H9 (cell line): ENCODE measurements at regions not wholly inside any gene's neighbourhood (a gene's known extent, or its start where the extent isn't known, plus 50 kb on each side); places are given as distances from the start of the nearest gene placed in this dataset.

Source experiments
- DNase-seq: peaks from one replicate; pipeline ENCODE4 v3.0.0-alpha.2; 2017
- H2AFZ ChIP-seq: one replicate; pipeline ENCODE4 v1.6.1; 2013; ENCODE audit warnings: mild to moderate bottlenecking, low read length, control low read depth, moderate library complexity
- H2AK5ac ChIP-seq: 2 replicates; pipeline ENCODE4 v1.6.1; 2013; ENCODE audit warnings: low read length, control low read depth, mixed read lengths; ENCODE audit not compliant: insufficient read length
- H2BK120ac ChIP-seq: one replicate; pipeline ENCODE4 v1.6.1; 2013; ENCODE audit warnings: low read depth, mild to moderate bottlenecking, low read length, control low read depth, inconsistent platforms; ENCODE audit not compliant: poor library complexity, severe bottlenecking
- H2BK12ac ChIP-seq: 2 replicates; pipeline ENCODE4 v1.6.1; 2013; ENCODE audit warnings: low read length, control low read depth, mixed read lengths, low read depth; ENCODE audit not compliant: insufficient read length
- H2BK15ac ChIP-seq: 2 replicates; pipeline ENCODE4 v1.6.1; 2013; ENCODE audit warnings: low read depth, low read length, control low read depth
- H2BK20ac ChIP-seq: one replicate; pipeline ENCODE4 v1.6.1; 2013; ENCODE audit warnings: low read depth, mild to moderate bottlenecking, low read length, control low read depth, inconsistent platforms; ENCODE audit not compliant: poor library complexity, severe bottlenecking
- H2BK5ac ChIP-seq: 2 replicates; pipeline ENCODE4 v1.6.1; 2013; ENCODE audit warnings: low read length, control low read depth, mixed read lengths; ENCODE audit not compliant: insufficient read length
- H3K14ac ChIP-seq: 2 replicates; pipeline ENCODE4 v1.6.1; 2013; ENCODE audit warnings: low read length, control low read depth; ENCODE audit not compliant: insufficient read depth
- H3K18ac ChIP-seq: 2 replicates; pipeline ENCODE4 v1.6.1; 2013; ENCODE audit warnings: low read depth, mild to moderate bottlenecking, mixed read lengths, low read length, control low read depth; ENCODE audit not compliant: insufficient read length
- H3K23ac ChIP-seq: 2 replicates; pipeline ENCODE4 v1.6.1; 2013; ENCODE audit warnings: low read length, control low read depth, mixed read lengths, low read depth; ENCODE audit not compliant: insufficient read length
- H3K23me2 ChIP-seq: 2 replicates; pipeline ENCODE4 v1.6.1; 2013; ENCODE audit warnings: low read depth, mild to moderate bottlenecking, mixed read lengths, low read length, control low read depth; ENCODE audit not compliant: insufficient read length, poor library complexity, severe bottlenecking
- H3K27ac ChIP-seq: 2 replicates; pipeline ENCODE4 v1.5.1; 2013; ENCODE audit warnings: low read length, control low read depth, mixed read lengths, low read depth; ENCODE audit not compliant: insufficient read length
- H3K27me3 ChIP-seq: 2 replicates; pipeline ENCODE4 v1.6.1; 2013; ENCODE audit warnings: low read length, control low read depth, inconsistent platforms; ENCODE audit not compliant: insufficient read depth
- H3K4ac ChIP-seq: 2 replicates; pipeline ENCODE4 v1.6.1; 2013; ENCODE audit warnings: low read depth, mild to moderate bottlenecking, control low read depth, inconsistent platforms, low read length, moderate library complexity
- H3K4me1 ChIP-seq: 2 replicates; pipeline ENCODE4 v1.6.1; 2013; ENCODE audit warnings: low read length, control low read depth, inconsistent platforms; ENCODE audit not compliant: insufficient read depth
- H3K4me2 ChIP-seq: 2 replicates; pipeline ENCODE4 v1.6.1; 2013; ENCODE audit warnings: low read length, control low read depth, mixed read lengths; ENCODE audit not compliant: insufficient read length, insufficient read depth
- H3K56ac ChIP-seq: 2 replicates; pipeline ENCODE4 v1.6.1; 2013; ENCODE audit warnings: low read depth, mild to moderate bottlenecking, mixed read lengths, low read length, control low read depth; ENCODE audit not compliant: insufficient read length
- H3K79me1 ChIP-seq: 2 replicates; pipeline ENCODE4 v1.6.1; 2013; ENCODE audit warnings: low read depth, mild to moderate bottlenecking, moderate library complexity, low read length, control low read depth, inconsistent platforms; ENCODE audit not compliant: insufficient read depth, poor library complexity, severe bottlenecking
- H3K79me2 ChIP-seq: 2 replicates; pipeline ENCODE4 v1.6.1; 2013; ENCODE audit warnings: low read length, control low read depth, inconsistent platforms; ENCODE audit not compliant: insufficient read depth
- H3K9ac ChIP-seq: 2 replicates; pipeline ENCODE4 v1.6.1; 2013; ENCODE audit warnings: low read length, control low read depth, mixed read lengths; ENCODE audit not compliant: insufficient read length; ENCODE audit errors: extremely low read depth
- H3K9me3 ChIP-seq: one replicate; pipeline ENCODE4 v1.6.1; 2013; ENCODE audit warnings: low read depth, low read length, inconsistent platforms; ENCODE audit not compliant: control insufficient read depth
- H3T11ph ChIP-seq: one replicate; pipeline ENCODE4 v1.6.1; 2013; ENCODE audit warnings: mild to moderate bottlenecking, low read length, control low read depth, inconsistent platforms
- H4K20me1 ChIP-seq: one replicate; pipeline ENCODE4 v1.6.1; 2013; ENCODE audit not compliant: control insufficient read depth, insufficient read length, insufficient read depth
- H4K5ac ChIP-seq: 2 replicates; pipeline ENCODE4 v1.6.1; 2013; ENCODE audit warnings: low read depth, mild to moderate bottlenecking, mixed read lengths, low read length, control low read depth; ENCODE audit not compliant: insufficient read length
- H4K8ac ChIP-seq: replicated peaks from 2 replicates; pipeline ENCODE4 v1.6.1; 2013; ENCODE audit warnings: low read length, control low read depth, mixed read lengths, low read depth; ENCODE audit not compliant: insufficient read length
- H4K91ac ChIP-seq: 2 replicates; pipeline ENCODE4 v1.6.1; 2013; ENCODE audit warnings: low read depth, mild to moderate bottlenecking, moderate library complexity, mixed read lengths, low read length, control low read depth; ENCODE audit not compliant: insufficient read length
- H3K27ac Mint-ChIP-seq, 3 experiments: 2 replicates in 2 of 3; 3 replicates in 1 of 3; pipeline ENCODE4 v1.8.0; 2020 to 2021; ENCODE audit warnings: mixed read lengths in 3 of 3, mild to moderate bottlenecking in 1 of 3, moderate library complexity in 1 of 3
- H3K27me3 Mint-ChIP-seq: 2 replicates; pipeline ENCODE4 v1.8.0; 2021; ENCODE audit warnings: low read depth, mild to moderate bottlenecking, moderate library complexity, mixed read lengths
- H3K36me3 Mint-ChIP-seq, 3 experiments: 2 replicates in 2 of 3; 3 replicates in 1 of 3; pipeline ENCODE4 v1.8.0; 2020 to 2021; ENCODE audit warnings: low read depth in 3 of 3, mixed read lengths in 3 of 3; ENCODE audit not compliant: insufficient read depth in 1 of 3
- H3K4me1 Mint-ChIP-seq, 2 experiments: 2 replicates each; pipeline ENCODE4 v1.8.0; 2020; ENCODE audit warnings: mixed read lengths in 2 of 2
- H3K4me3 Mint-ChIP-seq, 2 experiments: 2 replicates in 1 of 2; 3 replicates in 1 of 2; pipeline ENCODE4 v1.8.0; 2020 to 2021; ENCODE audit warnings: mild to moderate bottlenecking in 2 of 2, mixed read lengths in 2 of 2, moderate library complexity in 1 of 2
- H3K9me3 Mint-ChIP-seq, 2 experiments: 2 replicates in 1 of 2; 3 replicates in 1 of 2; pipeline ENCODE4 v1.8.0; 2020; ENCODE audit warnings: mild to moderate bottlenecking in 2 of 2, mixed read lengths in 2 of 2, moderate library complexity in 1 of 2
- TF ChIP-seq, protein P1 (sequence below): fragments of 200-600 bp; sonication (generic); conservative IDR thresholded peaks from 3 replicates; pipeline ENCODE4 v1.8.0; 2021; ENCODE audit warnings: antibody characterized with exemption, mild to moderate bottlenecking

DNA sequence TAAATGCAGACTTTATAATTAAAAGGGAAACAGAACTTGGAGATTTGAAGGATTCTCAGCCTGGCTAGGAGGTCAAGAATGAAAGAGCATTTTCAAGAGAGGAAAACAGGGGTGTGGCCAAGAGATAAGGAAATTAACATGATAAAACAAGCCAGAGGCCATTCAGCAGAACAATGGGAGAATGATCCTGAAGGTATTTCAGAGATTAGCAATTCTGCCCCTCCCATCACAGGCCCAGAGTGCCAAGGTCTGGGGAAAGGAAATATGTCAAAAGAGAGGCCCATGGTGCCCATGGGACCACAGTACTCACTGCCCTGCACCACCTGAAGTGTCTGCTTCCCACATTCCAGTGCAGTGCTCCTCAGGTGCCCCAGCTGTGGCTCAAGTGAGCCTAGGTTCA, 188.5 kb upstream of the STS start:
- H3K9me3 Mint-ChIP-seq = peaks cover 20 to 39% of the 10 kb centered on the region in 2 experiments
- Histone ChIP-seq H4K20me1 (no peaks in the 10 kb centered on the region), H2BK20ac (no peak overlapping the region), H3K79me2 (no peaks in the 10 kb centered on the region), H3K79me1 (no peaks in the 10 kb centered on the region), H4K91ac (no peak overlapping the region), H3K27ac (peak overlapping the region; percentile 54), H3K14ac (no peak overlapping the region), H3K9me3 (no peaks in the 10 kb centered on the region), H4K5ac (no peak overlapping the region), H4K8ac (no peak overlapping the region), H3K4ac (no peak overlapping the region), H3K4me2 (no peak overlapping the region), H2BK15ac (no peak overlapping the region), H3K27me3 (no peaks in the 10 kb centered on the region), H2BK12ac (peak overlapping the region; percentile 31), H3K23ac (no peak overlapping the region), H2AFZ (no peak overlapping the region), H3K56ac (no peak overlapping the region), H3K9ac (no peak overlapping the region), H2AK5ac (no peak overlapping the region), H3K23me2 (no peaks in the 10 kb centered on the region), H3K4me1 (peaks cover 2% of the 10 kb centered on the region; the same call in 1 of the 2 replicates), H3K18ac (peak overlapping the region; percentile 76), H2BK5ac (no peak overlapping the region), H2BK120ac (no peak overlapping the region), H3T11ph (no peak overlapping the region)
- H3K27me3 Mint-ChIP-seq = peaks cover 3% of the 10 kb centered on the region
- peak overlapping the region; percentile 82 to 95 (median 94); a peak in 5 of 7 replicates for H3K27ac Mint-ChIP-seq
- TF ChIP-seq, protein P1, sequence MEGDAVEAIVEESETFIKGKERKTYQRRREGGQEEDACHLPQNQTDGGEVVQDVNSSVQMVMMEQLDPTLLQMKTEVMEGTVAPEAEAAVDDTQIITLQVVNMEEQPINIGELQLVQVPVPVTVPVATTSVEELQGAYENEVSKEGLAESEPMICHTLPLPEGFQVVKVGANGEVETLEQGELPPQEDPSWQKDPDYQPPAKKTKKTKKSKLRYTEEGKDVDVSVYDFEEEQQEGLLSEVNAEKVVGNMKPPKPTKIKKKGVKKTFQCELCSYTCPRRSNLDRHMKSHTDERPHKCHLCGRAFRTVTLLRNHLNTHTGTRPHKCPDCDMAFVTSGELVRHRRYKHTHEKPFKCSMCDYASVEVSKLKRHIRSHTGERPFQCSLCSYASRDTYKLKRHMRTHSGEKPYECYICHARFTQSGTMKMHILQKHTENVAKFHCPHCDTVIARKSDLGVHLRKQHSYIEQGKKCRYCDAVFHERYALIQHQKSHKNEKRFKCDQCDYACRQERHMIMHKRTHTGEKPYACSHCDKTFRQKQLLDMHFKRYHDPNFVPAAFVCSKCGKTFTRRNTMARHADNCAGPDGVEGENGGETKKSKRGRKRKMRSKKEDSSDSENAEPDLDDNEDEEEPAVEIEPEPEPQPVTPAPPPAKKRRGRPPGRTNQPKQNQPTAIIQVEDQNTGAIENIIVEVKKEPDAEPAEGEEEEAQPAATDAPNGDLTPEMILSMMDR = no peak
- H3K4me3 Mint-ChIP-seq = no peak overlapping the region
- DNase-seq = peak; percentile 41
- peaks cover 37 to 52% of the 10 kb centered on the region in 2 experiments for H3K4me1 Mint-ChIP-seq
- peaks cover 17 to 41% (median 22%) of the 10 kb centered on the region in 3 experiments for H3K36me3 Mint-ChIP-seq
